Ishikawa (cell line): ENCODE measurements at regions not wholly inside any gene's neighbourhood (a gene's known extent, or its start where the extent isn't known, plus 50 kb on each side); places are given as distances from the start of the nearest gene placed in this dataset.

ENCODE experiments used
- CEBPB ChIP-seq: IDR thresholded peaks from 2 replicates; pipeline ENCODE4 v1.6.1; 2012
- CREB1 ChIP-seq: IDR thresholded peaks from 2 replicates; pipeline ENCODE4 v1.6.1; 2012; ENCODE audit warnings: low read depth
- EGR1 ChIP-seq: IDR thresholded peaks from 2 replicates; pipeline ENCODE4 v1.6.1; 2012
- EP300 ChIP-seq: IDR thresholded peaks from 2 replicates; pipeline ENCODE4 v1.6.1; 2012; ENCODE audit warnings: borderline replicate concordance
- FOXM1 ChIP-seq: IDR thresholded peaks from 2 replicates; pipeline ENCODE4 v1.6.1; 2012; ENCODE audit warnings: low read depth, borderline replicate concordance
- MAX ChIP-seq: IDR thresholded peaks from 2 replicates; pipeline ENCODE4 v1.6.1; 2012
- NFIC ChIP-seq: IDR thresholded peaks from 2 replicates; pipeline ENCODE4 v1.6.1; 2012
- RAD21 ChIP-seq: IDR thresholded peaks from 2 replicates; pipeline ENCODE4 v1.6.1; 2012; ENCODE audit warnings: low read depth
- REST ChIP-seq: IDR thresholded peaks from 2 replicates; pipeline ENCODE4 v1.6.1; 2012; ENCODE audit warnings: low read depth, mild to moderate bottlenecking
- TAF1 ChIP-seq: IDR thresholded peaks from 2 replicates; pipeline ENCODE4 v1.6.1; 2012; ENCODE audit warnings: low read depth, mild to moderate bottlenecking
- TCF12 ChIP-seq: IDR thresholded peaks from 2 replicates; pipeline ENCODE4 v1.6.1; 2012; ENCODE audit warnings: low read depth
- TEAD4 ChIP-seq: IDR thresholded peaks from 2 replicates; pipeline ENCODE4 v1.6.1; 2012
- USF1 ChIP-seq: IDR thresholded peaks from 2 replicates; pipeline ENCODE4 v1.6.1; 2012
- YY1 ChIP-seq: IDR thresholded peaks from 2 replicates; pipeline ENCODE4 v1.6.1; 2012; ENCODE audit warnings: low read depth
- ZBTB7A ChIP-seq: IDR thresholded peaks from 2 replicates; pipeline ENCODE4 v1.6.1; 2012; ENCODE audit warnings: low read depth

- TF ChIP-seq USF1 (no peak), ZBTB7A (no peak), YY1 (no peak), TEAD4 (no peak), REST (no peak), TCF12 (no peak), NFIC (no peak), CREB1 (no peak)
Measured at GRCh38 chr1:2896824-2897223, 95.3 kb upstream of the TTC34 start.

GRCh38 chr1:2903226-2903625, 101.7 kb upstream of the TTC34 start:
- TF ChIP-seq TEAD4 (no peak), ZBTB7A (no peak), MAX (no peak)

GRCh38 chr1:2904191-2904590, 102.7 kb upstream of the TTC34 start:
- TF ChIP-seq RAD21, result no peak
- no peak for TF ChIP-seq TAF1
- no peak for TF ChIP-seq ZBTB7A
- TF ChIP-seq EP300, result no peak
- no peak for TF ChIP-seq TCF12
- TF ChIP-seq YY1, result no peak
- no peak for TF ChIP-seq NFIC
- no peak for TF ChIP-seq FOXM1
- TF ChIP-seq EGR1, result no peak
- no peak for TF ChIP-seq USF1
- TF ChIP-seq CREB1, result no peak
- TF ChIP-seq MAX, result no peak
- no peak for TF ChIP-seq REST
- TF ChIP-seq TEAD4, result no peak
- TF ChIP-seq CEBPB, result no peak

GRCh38 chr1:2905356-2905755, 103.9 kb upstream of the TTC34 start:
- TF ChIP-seq TEAD4, result no peak
- no peak for TF ChIP-seq CREB1
- TF ChIP-seq USF1, result no peak
- TF ChIP-seq REST, result no peak
- TF ChIP-seq CEBPB, result no peak
- no peak for TF ChIP-seq EP300
- no peak for TF ChIP-seq FOXM1
- no peak for TF ChIP-seq YY1
- no peak for TF ChIP-seq ZBTB7A
- no peak for TF ChIP-seq MAX
- TF ChIP-seq TAF1, result no peak
- TF ChIP-seq NFIC, result no peak
- no peak for TF ChIP-seq RAD21
- no peak for TF ChIP-seq TCF12
- no peak for TF ChIP-seq EGR1
